ENCODE measurements at regions not wholly inside any gene's neighbourhood (a gene's known extent, or its start where the extent isn't known, plus 50 kb on each side); places are given as distances from the start of the nearest gene placed in this dataset.

- TF ChIP-seq CTCF (conservative IDR thresholded peaks at IDR 0.05; ENCODE audit: low read depth, low read length) (no peak), EZH2 (IDR thresholded peaks at IDR 0.05; ENCODE audit: borderline replicate concordance, low read depth, low read length, poor library complexity, severe bottlenecking) (no peak)
Measured at GRCh38 chr2:74755386-74755785, 78.5 kb upstream of the HK2 start.
